HG03175 (cell line): ENCODE measurements at regions not wholly inside any gene's neighbourhood (a gene's known extent, or its start where the extent isn't known, plus 50 kb on each side); places are given as distances from the start of the nearest gene placed in this dataset.
"Not testable (repeated sequence)": the region's sequence is repeated elsewhere in the genome, so short reads cannot be mapped to it uniquely, and the experiment has no call there.

Experiments used
- ATAC-seq: cut with Tn5 transposase; IDR thresholded peaks from one replicate; pipeline ENCODE4 v1.9.1; 2021; ENCODE audit warnings: mild to moderate bottlenecking, moderate library complexity; ENCODE audit not compliant: unreplicated experiment

- no peak for ATAC-seq
These were observed 332.2 kb upstream of the SGCG start for GRCh38 chr13:22848539-22849052.

- no peak for ATAC-seq
These were observed 324.9 kb upstream of the SGCG start for GRCh38 chr13:22855926-22856325.

GRCh38 chr13:22858980-22859379 is 321.8 kb upstream of the SGCG start:
- ATAC-seq: not testable (repeated sequence)

GRCh38 chr13:22859411-22859810 is 321.4 kb upstream of the SGCG start:
- not testable (repeated sequence) for ATAC-seq

- no peak for ATAC-seq
These were observed 318.8 kb upstream of the SGCG start for GRCh38 chr13:22861958-22862466.

- no peak for ATAC-seq
These were observed 318.3 kb upstream of the SGCG start for GRCh38 chr13:22862478-22862877.

GRCh38 chr13:22866221-22866620 is 314.6 kb upstream of the SGCG start:
- no peak for ATAC-seq

GRCh38 chr13:22871231-22871630 is 309.5 kb upstream of the SGCG start:
- ATAC-seq: no peak

GRCh38 chr13:22874839-22875238 is 305.9 kb upstream of the SGCG start:
- no peak for ATAC-seq

GRCh38 chr13:22877421-22877820 is 303.4 kb upstream of the SGCG start:
- ATAC-seq: no peak

GRCh38 chr13:22880741-22881720 is 299.7 kb upstream of the SGCG start:
- no peak for ATAC-seq

- ATAC-seq: not testable (repeated sequence)
These were observed 298.8 kb upstream of the SGCG start for GRCh38 chr13:22881721-22882608.

- ATAC-seq: peak; percentile 65
These were observed 297.4 kb upstream of the SGCG start for GRCh38 chr13:22883262-22883840.

GRCh38 chr13:22883956-22884355 is 296.8 kb upstream of the SGCG start:
- ATAC-seq: no peak

- ATAC-seq: not testable (repeated sequence)
These were observed 294.7 kb upstream of the SGCG start for GRCh38 chr13:22886061-22886460.

GRCh38 chr13:22889376-22889775 is 291.4 kb upstream of the SGCG start:
- ATAC-seq: not testable (repeated sequence)

- no peak for ATAC-seq
These were observed 287.6 kb upstream of the SGCG start for GRCh38 chr13:22893204-22893603.

- ATAC-seq: no peak
These were observed 287.0 kb upstream of the SGCG start for GRCh38 chr13:22893777-22894176.

- ATAC-seq: no peak
These were observed 283.0 kb upstream of the SGCG start for GRCh38 chr13:22897571-22898314.

GRCh38 chr13:22900416-22900951 is 280.3 kb upstream of the SGCG start:
- ATAC-seq: not testable (repeated sequence)
